DND-41 (cell line): ENCODE measurements at regions not wholly inside any gene's neighbourhood (a gene's known extent, or its start where the extent isn't known, plus 50 kb on each side); places are given as distances from the start of the nearest gene placed in this dataset.

Source experiments
- EZH2 ChIP-seq: IDR thresholded peaks from 3 replicates; pipeline ENCODE4 v1.6.1; 2012; ENCODE audit warnings: borderline replicate concordance, low read depth, mild to moderate bottlenecking, moderate library complexity, low read length, inconsistent platforms; ENCODE audit not compliant: severe bottlenecking
- TF ChIP-seq, protein P1 (sequence below): IDR thresholded peaks from 2 replicates; pipeline ENCODE4 v1.5.1; 2012; ENCODE audit warnings: borderline replicate concordance, low read length, moderate library complexity, mild to moderate bottlenecking; ENCODE audit not compliant: poor library complexity, severe bottlenecking; ENCODE audit errors: extremely low read depth

DNA sequence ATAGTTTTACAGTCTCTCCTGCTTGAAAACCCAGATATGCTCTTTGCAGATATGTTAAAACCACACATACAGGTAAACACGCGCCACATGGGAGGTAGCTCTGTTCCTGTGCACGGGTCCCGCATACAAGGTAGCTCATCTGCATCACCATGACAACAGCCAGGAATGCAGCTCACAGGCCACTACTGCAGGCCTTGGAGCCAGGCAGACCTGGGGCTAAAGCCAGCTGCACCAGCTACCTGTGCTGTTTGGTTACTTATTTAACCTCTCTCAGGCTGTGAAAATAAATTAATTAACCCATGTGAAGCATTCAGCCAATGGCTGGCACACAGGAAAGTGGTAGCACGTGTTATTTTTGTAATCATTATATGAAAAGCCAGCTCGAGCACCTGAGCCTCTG is 428.3 kb downstream of the TNS3 start:
- TF ChIP-seq EZH2 = no peak
- TF ChIP-seq, protein P1, sequence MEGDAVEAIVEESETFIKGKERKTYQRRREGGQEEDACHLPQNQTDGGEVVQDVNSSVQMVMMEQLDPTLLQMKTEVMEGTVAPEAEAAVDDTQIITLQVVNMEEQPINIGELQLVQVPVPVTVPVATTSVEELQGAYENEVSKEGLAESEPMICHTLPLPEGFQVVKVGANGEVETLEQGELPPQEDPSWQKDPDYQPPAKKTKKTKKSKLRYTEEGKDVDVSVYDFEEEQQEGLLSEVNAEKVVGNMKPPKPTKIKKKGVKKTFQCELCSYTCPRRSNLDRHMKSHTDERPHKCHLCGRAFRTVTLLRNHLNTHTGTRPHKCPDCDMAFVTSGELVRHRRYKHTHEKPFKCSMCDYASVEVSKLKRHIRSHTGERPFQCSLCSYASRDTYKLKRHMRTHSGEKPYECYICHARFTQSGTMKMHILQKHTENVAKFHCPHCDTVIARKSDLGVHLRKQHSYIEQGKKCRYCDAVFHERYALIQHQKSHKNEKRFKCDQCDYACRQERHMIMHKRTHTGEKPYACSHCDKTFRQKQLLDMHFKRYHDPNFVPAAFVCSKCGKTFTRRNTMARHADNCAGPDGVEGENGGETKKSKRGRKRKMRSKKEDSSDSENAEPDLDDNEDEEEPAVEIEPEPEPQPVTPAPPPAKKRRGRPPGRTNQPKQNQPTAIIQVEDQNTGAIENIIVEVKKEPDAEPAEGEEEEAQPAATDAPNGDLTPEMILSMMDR = no peak
